HG02884 (cell line): ENCODE measurements at regions not wholly inside any gene's neighbourhood (a gene's known extent, or its start where the extent isn't known, plus 50 kb on each side); places are given as distances from the start of the nearest gene placed in this dataset.
"Not testable (repeated sequence)": the region's sequence is repeated elsewhere in the genome, so short reads cannot be mapped to it uniquely, and the experiment has no call there.

Experiments
- ATAC-seq: cut with Tn5 transposase; IDR thresholded peaks from one replicate; pipeline ENCODE4 v1.9.1; 2021; ENCODE audit warnings: mild to moderate bottlenecking, moderate library complexity; ENCODE audit not compliant: unreplicated experiment

DNA sequence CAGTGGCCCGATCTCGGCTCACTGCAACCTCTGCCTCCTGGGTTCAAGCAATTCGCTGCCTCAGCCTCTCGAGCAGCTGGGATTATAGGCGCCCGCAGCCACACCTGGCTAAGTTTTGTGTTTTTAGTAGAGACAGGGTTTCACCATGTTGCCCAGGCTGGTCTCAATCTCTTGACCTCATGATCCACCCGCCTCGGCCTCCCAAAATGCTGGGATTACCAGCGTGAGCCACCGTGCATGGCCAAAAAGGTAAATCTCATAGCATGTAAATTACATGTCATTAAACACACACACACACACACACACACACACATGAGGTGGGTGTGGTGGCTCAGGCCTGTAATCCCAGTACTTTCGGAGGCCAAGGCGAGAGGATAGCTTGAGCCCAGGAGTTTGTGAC is 53.7 kb upstream of the SEPTIN5 start:
- ATAC-seq, result not testable (repeated sequence)

DNA sequence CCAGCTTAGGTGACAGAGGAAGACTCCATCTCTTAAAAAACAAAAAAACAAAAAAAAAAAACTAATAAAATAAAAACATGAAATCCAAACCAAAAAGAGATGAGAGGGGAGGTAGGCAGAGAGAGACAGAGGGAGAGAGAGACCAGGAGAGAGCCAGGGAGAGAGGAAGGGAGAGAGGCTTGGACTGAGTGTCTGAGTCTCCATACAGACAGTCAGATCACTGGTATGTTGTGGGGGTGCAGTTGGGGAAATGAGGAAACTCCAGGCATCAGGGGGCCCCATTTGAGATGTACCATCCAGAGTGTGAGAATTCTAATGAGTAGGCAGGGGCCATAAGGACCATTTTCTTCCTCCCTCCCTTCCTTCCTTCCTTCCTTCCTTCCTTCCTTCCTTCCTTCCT is 53.1 kb upstream of the SEPTIN5 start:
- ATAC-seq, result no peak

- not testable (repeated sequence) for ATAC-seq
Measured at GRCh38 chr22:19662049-19662684, 52.1 kb upstream of the SEPTIN5 start.

DNA sequence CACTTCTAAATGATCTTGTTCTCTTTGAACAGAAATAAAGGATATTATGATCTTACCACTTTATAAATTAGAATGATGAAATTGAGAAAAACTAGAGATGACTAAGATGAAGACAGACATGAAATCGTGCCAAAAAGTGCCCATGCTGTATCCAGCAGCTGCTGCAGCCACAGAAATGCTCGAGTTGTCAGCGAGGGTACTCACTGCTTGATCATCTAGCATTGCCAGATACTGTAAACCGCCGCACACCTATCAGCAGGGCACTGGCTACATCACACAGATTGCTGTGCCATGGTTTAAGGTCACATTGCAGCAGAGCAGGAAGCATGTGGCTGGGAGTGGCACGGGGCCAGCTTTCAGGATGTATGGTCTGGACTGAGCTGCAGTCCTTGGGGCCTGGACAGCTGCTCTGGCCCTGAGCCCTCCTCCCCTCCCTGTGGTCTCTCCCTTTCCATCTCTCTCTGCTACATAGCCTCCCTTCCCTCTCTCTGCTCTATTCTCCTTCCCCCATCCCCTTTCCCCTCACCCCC is 51.0 kb upstream of the SEPTIN5 start:
- no peak for ATAC-seq

DNA sequence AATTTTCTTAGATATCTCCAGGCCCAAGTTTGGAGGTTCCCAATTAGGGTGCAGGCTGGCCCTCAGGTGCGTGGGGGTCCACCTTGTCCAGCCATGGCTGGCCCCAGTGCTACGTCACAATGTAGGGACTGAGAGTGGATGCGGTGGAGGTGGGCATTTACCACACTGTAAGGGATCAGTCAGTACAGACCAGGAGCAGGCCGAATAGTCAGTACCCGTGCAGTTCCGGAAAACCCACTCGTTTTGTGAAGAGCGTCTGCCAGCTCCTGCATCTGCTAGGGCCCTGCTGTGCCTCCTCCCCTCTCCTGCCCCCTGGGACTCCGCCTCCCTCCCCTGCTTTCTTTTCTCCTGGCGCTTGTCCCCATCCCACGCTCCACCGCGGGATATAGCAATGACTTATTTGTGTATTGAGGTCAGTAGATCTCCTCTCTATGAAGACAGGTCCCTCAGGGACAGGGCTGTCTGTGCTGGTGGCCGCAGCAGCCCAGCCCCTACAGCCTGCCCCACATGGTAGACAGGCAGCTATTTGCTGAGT is 50.4 kb upstream of the SEPTIN5 start:
- no peak for ATAC-seq

- no peak for ATAC-seq
Measured at GRCh38 chr22:19664406-19664805, 49.9 kb upstream of the SEPTIN5 start.
